ENCODE measurements at regions not wholly inside any gene's neighbourhood (a gene's known extent, or its start where the extent isn't known, plus 50 kb on each side); places are given as distances from the start of the nearest gene placed in this dataset.

- H3F3A ChIP-seq (ENCODE audit: low read depth) = no peaks in the 10 kb centered on the region
- Mint-ChIP-seq H3K9me3 (peaks cover 13% of the 10 kb centered on the region), H3K27ac (no peak overlapping the region), H3K4me3 (no peak overlapping the region), H3K36me3 (no peaks in the 10 kb centered on the region), H3K27me3 (ENCODE audit: insufficient read depth, low read depth) (no peaks in the 10 kb centered on the region), H3K4me1 (no peaks in the 10 kb centered on the region)
- no peaks in the 10 kb centered on the region for H3K36me3 ChIP-seq
- H3K27me3 ChIP-seq = no peaks in the 10 kb centered on the region
- H3K9ac ChIP-seq = no peak overlapping the region
- H3K27ac ChIP-seq = no peak overlapping the region
- H2AFZ ChIP-seq (replicated peaks) = no peak overlapping the region
- H3K4me2 ChIP-seq = no peak overlapping the region
- no peaks in the 10 kb centered on the region for H3K79me2 ChIP-seq (ENCODE audit: low read depth)
- TF ChIP-seq EZH2 (IDR thresholded peaks at IDR 0.05) (no peak), EZH2phosphoT487 (IDR thresholded peaks at IDR 0.05) (no peak), CTCF (IDR thresholded peaks at IDR 0.05) (no peak)
- DNase-seq (ENCODE audit: low spot score) = no peak
- no peak overlapping the region for H3K4me3 ChIP-seq
- no peaks in the 10 kb centered on the region for H3K9me3 ChIP-seq (ENCODE audit: low read depth)
- no peaks in the 10 kb centered on the region for H3K4me1 ChIP-seq
- no peaks in the 10 kb centered on the region for H4K20me1 ChIP-seq (ENCODE audit: low read depth)
These were observed 640.3 kb downstream of the TBC1D4 start for GRCh38 chr13:74841651-74842050.

DNA sequence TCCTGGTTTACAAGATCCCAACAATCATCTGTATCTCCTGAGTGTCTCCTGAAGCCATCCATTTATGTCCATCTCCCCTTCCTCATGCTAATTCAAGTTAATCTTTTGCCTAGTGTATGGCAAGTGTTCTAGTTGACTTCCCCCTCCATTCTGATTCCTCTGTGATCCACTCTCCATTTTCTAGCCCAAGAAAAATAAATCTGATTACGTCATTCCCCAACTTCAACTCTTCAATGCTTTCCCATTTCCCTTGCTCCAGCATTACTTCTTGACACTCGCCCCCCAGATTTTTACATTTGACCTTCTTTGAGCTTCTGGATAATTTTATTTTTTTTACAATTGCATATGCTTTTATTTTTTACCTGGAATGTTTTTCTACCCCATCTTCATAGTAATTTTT lies 640.8 kb downstream of the TBC1D4 start:
- no peaks in the 10 kb centered on the region for H3K36me3 Mint-ChIP-seq
- no peaks in the 10 kb centered on the region for H3K9me3 ChIP-seq (ENCODE audit: low read depth)
- no peak overlapping the region for H3K4me3 Mint-ChIP-seq
- H3K27me3 ChIP-seq = no peaks in the 10 kb centered on the region
- H3K27ac Mint-ChIP-seq = no peak overlapping the region
- no peaks in the 10 kb centered on the region for H3F3A ChIP-seq (ENCODE audit: low read depth)
- H3K36me3 ChIP-seq = no peaks in the 10 kb centered on the region
- no peak overlapping the region for H3K4me2 ChIP-seq
- H3K4me3 ChIP-seq = no peak overlapping the region
- no peaks in the 10 kb centered on the region for H3K79me2 ChIP-seq (ENCODE audit: low read depth)
- DNase-seq (ENCODE audit: low spot score) = no peak
- H3K4me1 ChIP-seq = no peaks in the 10 kb centered on the region
- H3K9ac ChIP-seq = no peak overlapping the region
- TF ChIP-seq EZH2phosphoT487 (IDR thresholded peaks at IDR 0.05) (no peak), EZH2 (IDR thresholded peaks at IDR 0.05) (no peak), CTCF (IDR thresholded peaks at IDR 0.05) (no peak)
- H2AFZ ChIP-seq (replicated peaks) = no peak overlapping the region
- H3K4me1 Mint-ChIP-seq = no peaks in the 10 kb centered on the region
- no peaks in the 10 kb centered on the region for H4K20me1 ChIP-seq (ENCODE audit: low read depth)
- peaks cover 14% of the 10 kb centered on the region for H3K9me3 Mint-ChIP-seq
- H3K27me3 Mint-ChIP-seq (ENCODE audit: insufficient read depth, low read depth) = no peaks in the 10 kb centered on the region
- H3K27ac ChIP-seq = no peak overlapping the region

DNA sequence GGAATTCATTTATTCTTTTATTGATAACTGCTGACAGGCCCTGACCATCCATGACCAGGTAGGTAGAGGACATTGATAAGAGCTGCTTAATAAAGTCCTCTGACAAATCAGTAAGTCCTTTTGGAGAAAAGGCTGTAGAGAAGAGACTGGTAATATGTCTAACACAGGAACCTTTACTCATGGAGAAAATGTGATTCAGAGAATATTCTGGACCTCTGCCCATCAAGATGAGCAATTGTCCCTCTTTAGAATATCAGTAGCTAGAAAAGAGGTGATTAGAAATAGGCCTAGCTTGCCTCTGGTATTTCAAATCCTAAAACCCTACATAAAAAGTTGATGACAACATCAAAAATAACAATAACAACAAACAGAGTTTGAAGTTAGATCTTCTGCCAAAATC lies 642.3 kb downstream of the TBC1D4 start:
- Mint-ChIP-seq H3K27ac (no peak overlapping the region), H3K9me3 (peaks cover 20% of the 10 kb centered on the region), H3K4me1 (no peaks in the 10 kb centered on the region), H3K4me3 (no peak overlapping the region), H3K27me3 (ENCODE audit: insufficient read depth, low read depth) (peaks cover 2% of the 10 kb centered on the region), H3K36me3 (no peaks in the 10 kb centered on the region)
- no peaks in the 10 kb centered on the region for H3F3A ChIP-seq (ENCODE audit: low read depth)
- no peak overlapping the region for H3K4me3 ChIP-seq
- no peak overlapping the region for H3K4me2 ChIP-seq
- H3K79me2 ChIP-seq (ENCODE audit: low read depth) = no peaks in the 10 kb centered on the region
- TF ChIP-seq CTCF (IDR thresholded peaks at IDR 0.05) (no peak), EZH2phosphoT487 (IDR thresholded peaks at IDR 0.05) (no peak), EZH2 (IDR thresholded peaks at IDR 0.05) (no peak)
- H3K9me3 ChIP-seq (ENCODE audit: low read depth) = no peaks in the 10 kb centered on the region
- no peaks in the 10 kb centered on the region for H3K4me1 ChIP-seq
- no peak overlapping the region for H2AFZ ChIP-seq (replicated peaks)
- H3K27me3 ChIP-seq = no peaks in the 10 kb centered on the region
- no peaks in the 10 kb centered on the region for H4K20me1 ChIP-seq (ENCODE audit: low read depth)
- H3K36me3 ChIP-seq = no peaks in the 10 kb centered on the region
- no peak for DNase-seq (ENCODE audit: low spot score)
- H3K9ac ChIP-seq = no peak overlapping the region
- no peak overlapping the region for H3K27ac ChIP-seq

DNA sequence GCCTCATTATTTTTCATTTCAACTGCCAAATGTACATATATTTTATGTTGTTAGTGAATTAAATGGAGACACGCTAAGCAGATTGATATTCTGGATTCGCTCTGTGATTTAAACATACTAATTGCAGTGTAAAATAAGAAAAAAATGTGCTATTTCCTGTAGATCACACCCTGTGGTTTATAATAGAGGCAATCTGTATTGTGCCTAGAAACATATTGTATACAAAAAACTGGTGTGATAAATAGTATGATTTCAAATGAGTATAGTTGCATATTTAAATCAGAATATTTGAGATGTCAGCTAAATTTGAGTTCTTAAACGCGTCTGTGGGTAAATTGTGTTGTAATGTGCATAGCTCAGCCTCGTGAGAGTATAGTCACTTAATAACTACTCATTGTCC lies 643.9 kb downstream of the TBC1D4 start:
- Histone ChIP-seq H3K36me3 (no peaks in the 10 kb centered on the region), H2AFZ (replicated peaks) (no peak overlapping the region), H3K27me3 (no peaks in the 10 kb centered on the region), H3K9ac (no peak overlapping the region), H3K4me3 (no peak overlapping the region), H3K4me2 (no peak overlapping the region), H3K4me1 (no peaks in the 10 kb centered on the region), H3K27ac (no peak overlapping the region), H3K79me2 (ENCODE audit: low read depth) (no peaks in the 10 kb centered on the region), H3K9me3 (ENCODE audit: low read depth) (no peaks in the 10 kb centered on the region), H3F3A (ENCODE audit: low read depth) (no peaks in the 10 kb centered on the region), H4K20me1 (ENCODE audit: low read depth) (no peaks in the 10 kb centered on the region)
- Mint-ChIP-seq H3K4me1 (no peaks in the 10 kb centered on the region), H3K27ac (no peak overlapping the region), H3K36me3 (no peaks in the 10 kb centered on the region), H3K4me3 (no peak overlapping the region), H3K9me3 (peaks cover 24% of the 10 kb centered on the region), H3K27me3 (ENCODE audit: insufficient read depth, low read depth) (peaks cover 2% of the 10 kb centered on the region)
- TF ChIP-seq EZH2phosphoT487 (IDR thresholded peaks at IDR 0.05) (no peak), CTCF (IDR thresholded peaks at IDR 0.05) (no peak), EZH2 (IDR thresholded peaks at IDR 0.05) (no peak)
- DNase-seq (ENCODE audit: low spot score) = no peak

Data from neural progenitor cell (in vitro differentiated cells).